HG02588 (cell line): ENCODE measurements at regions not wholly inside any gene's neighbourhood (a gene's known extent, or its start where the extent isn't known, plus 50 kb on each side); places are given as distances from the start of the nearest gene placed in this dataset.

Experiments
- ATAC-seq: cut with Tn5 transposase; IDR thresholded peaks from one replicate; pipeline ENCODE4 v1.9.1; 2021; ENCODE audit warnings: mild to moderate bottlenecking, moderate library complexity; ENCODE audit not compliant: unreplicated experiment

DNA sequence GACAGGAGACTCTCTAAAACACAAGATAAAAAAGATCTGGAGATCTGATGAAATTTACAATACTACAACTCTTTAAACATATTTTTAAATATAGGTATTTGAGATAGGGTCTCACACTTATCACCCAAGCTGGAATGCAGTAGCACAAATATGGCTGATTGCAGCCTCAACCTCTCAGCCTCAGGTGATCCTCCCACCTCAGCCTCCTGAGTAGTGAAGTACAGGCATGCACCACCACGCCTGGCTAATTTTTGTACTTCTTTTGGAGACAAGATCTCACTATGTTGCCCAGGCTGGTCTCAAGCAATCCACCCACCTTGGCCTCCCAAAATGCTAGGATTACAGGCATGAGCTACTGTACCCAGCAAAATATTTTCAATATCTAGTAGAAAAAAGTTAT is 170.0 kb upstream of the NR5A2 start:
- ATAC-seq = no peak

GRCh38 chr1:199858171-199858570 is 169.3 kb upstream of the NR5A2 start:
- no peak for ATAC-seq

GRCh38 chr1:199858856-199859255 is 168.7 kb upstream of the NR5A2 start:
- ATAC-seq = no peak

DNA sequence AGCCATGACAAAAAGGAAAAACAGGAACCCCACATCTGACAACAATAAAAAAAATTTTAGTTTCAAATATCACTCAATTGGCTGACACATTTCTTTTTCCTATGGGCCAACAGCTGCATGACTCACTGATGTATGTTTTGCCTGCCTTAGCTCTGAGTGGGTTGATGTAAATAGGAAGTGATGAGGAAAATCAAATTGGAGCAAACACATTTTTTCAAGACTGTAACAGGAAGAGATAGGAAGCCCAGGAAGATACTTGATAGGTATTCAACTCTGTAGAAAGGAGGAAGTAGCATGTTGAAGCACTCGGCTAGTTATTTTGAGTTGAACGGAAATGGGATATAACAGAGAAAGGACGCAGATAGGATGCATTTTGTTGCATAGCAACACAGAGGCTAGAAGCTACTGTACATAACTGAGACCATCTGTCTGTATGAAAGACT is 168.0 kb upstream of the NR5A2 start:
- ATAC-seq = no peak

- no peak for ATAC-seq
These were observed 166.3 kb upstream of the NR5A2 start for GRCh38 chr1:199861020-199861795.

DNA sequence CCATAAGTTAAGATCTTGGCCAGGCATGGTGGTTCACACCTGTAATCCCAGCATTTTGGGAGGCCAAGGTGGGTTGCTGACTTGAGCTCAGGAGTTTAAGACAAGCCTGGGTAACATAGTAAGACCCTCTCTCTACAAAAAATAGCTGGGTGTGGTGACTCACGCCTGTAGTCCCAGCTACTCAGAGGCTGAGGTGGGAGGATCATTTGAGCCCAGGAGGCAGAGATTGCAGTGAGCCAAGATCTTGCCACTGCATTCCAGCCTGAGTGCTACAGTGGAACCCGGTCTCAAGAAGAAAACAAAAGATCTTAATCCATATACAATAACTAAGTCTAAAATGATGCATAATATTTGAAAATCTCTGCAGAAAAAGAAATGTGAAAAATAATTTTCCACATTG is 165.5 kb upstream of the NR5A2 start:
- ATAC-seq = no peak

- no peak for ATAC-seq
These were observed 161.3 kb upstream of the NR5A2 start for GRCh38 chr1:199866210-199866617.

DNA sequence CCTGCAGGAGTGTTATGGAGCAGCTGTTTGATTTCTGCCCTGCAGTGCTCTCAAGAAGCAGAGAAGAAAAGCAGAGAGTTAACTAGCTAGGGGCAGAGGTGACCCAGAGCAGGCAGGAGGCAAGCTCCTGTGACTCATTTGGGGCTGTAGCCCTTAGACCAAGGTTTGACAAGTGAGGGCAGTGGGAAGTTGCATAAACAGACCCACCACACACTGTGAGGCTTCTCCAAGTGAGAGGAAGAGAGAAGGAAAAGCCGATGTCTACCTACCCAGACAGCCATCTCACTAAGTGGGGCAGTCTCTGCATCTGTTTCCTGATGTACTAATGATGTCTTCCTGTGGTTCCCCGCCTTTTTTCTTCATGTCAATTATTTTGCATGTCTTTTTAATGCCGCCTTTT is 159.9 kb upstream of the NR5A2 start:
- no peak for ATAC-seq

GRCh38 chr1:199868777-199869176 is 158.7 kb upstream of the NR5A2 start:
- no peak for ATAC-seq

DNA sequence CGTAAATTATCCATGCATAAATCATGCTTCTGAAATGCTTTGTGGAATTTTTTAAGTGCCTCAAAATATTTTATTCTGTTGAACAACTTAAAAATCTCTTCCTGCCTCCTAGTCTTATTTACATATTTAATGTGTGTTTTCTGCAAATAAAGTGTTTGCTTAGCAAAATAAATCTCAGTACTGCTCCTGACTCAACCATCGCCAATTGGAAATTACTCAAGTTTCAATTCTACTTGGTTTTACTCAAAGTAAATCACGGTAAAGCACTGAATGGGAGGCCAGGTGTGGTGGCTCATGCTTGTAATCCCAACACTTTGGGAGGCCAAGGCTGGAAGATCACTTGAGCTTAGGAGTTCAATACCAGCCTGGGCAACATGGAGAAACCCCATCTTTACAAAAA is 152.2 kb upstream of the NR5A2 start:
- ATAC-seq = no peak

DNA sequence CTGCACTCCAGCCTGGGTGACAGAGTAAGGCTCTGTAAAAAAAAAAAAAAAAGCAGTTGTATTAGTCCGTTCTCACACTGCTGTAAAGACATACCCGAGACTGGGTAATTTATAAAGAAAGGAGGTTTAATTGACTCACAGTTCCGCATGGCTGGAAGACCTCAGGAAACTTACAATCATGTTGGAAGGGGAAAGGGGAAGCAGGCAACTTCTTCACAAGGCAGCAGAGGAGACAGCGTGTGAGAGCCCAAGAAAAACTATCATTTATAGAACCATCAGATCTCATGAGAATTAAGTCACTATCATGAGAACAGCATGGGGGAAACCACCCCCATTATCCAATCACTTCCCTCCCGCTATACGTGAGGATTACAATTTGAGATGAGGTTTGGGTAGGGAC is 151.7 kb upstream of the NR5A2 start:
- ATAC-seq = no peak

- no peak for ATAC-seq
These were observed 149.8 kb upstream of the NR5A2 start for GRCh38 chr1:199877526-199878384.

GRCh38 chr1:199878823-199879222 is 148.7 kb upstream of the NR5A2 start:
- no peak for ATAC-seq

GRCh38 chr1:199898654-199899053 is 128.9 kb upstream of the NR5A2 start:
- no peak for ATAC-seq

DNA sequence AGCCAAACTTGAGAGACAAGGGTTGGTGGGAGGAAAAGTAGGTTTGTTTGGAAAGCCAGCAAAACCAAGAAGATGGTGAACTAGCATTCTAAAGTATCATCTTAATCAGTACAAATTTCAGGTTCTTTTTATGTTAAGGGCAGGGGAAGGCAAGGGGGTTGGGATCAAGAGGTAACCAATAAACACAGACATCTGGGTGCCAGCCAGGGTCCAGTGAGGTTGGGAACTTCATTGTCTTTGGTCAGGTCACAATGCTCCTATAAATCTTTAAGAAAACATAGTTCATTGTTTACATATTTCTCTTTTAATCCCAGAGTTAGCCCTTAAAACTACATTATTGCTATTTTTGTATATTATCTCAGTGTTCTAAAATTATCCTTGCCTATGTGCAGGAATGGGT is 126.2 kb upstream of the NR5A2 start:
- no peak for ATAC-seq

DNA sequence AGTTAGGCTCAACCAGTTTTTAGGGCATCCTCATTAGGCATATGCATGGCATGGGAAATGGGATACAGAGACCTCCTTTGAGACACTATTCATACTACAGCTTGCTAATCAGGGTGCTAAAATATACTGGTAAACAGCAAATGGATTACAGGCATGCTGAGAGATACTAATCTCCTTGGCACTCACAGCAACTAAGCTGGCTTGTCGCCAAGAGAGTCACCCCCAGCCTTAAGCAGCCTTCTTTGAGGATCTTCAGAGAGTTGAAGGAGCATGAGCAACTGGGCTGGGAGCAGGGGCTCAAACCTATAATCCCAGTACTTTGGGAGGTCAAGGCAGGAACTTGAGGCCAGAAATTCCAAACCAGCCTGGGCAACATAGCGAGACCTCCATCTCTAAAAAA is 120.1 kb upstream of the NR5A2 start:
- no peak for ATAC-seq

GRCh38 chr1:199909137-199909536 is 118.4 kb upstream of the NR5A2 start:
- ATAC-seq = no peak

DNA sequence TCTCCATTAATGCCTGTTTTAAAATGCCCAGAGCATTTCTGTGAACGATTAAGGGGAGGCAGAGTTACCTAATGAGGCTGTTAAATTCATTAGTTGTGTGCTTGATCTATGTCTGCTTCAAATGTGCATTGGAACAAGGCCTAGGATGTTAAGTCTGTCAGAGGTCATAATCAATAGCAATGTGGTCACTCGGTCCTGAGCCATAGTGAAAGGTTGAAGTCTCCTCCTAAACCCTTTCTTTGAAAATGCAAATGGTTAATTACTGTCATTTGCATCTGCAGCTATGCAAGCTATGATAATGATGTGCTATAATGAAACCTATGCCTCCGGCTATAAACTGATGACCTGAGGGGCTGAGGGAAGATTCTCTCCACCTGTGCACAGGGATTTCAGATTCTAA is 114.2 kb upstream of the NR5A2 start:
- ATAC-seq = no peak

- ATAC-seq = no peak
These were observed 113.0 kb upstream of the NR5A2 start for GRCh38 chr1:199914546-199914945.

DNA sequence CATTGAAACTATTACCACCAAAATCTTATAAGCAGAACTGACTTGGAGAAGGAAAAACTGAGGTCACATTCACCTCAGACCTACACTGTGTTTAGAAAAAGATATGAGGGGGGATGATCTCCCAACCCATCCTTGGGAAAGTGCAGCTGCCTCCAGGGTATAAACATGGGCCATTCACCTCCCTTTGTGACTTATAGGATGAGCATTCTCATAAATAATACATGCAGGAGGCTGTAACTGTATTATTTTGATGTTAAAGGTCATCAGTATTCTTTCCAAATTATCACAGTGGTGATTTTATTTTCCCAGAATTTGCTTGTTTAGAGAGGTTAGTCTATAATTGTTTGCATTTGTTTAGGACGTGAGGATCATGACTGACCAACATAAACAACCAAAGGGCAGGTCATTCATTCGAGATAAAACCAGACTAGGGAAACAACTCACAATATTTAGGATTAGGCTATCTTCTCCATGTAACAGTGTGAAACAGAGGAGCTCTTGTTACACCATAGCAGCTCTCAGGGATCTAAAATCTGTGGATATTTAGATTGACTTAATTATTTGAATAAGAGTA is 109.2 kb upstream of the NR5A2 start:
- ATAC-seq = no peak

DNA sequence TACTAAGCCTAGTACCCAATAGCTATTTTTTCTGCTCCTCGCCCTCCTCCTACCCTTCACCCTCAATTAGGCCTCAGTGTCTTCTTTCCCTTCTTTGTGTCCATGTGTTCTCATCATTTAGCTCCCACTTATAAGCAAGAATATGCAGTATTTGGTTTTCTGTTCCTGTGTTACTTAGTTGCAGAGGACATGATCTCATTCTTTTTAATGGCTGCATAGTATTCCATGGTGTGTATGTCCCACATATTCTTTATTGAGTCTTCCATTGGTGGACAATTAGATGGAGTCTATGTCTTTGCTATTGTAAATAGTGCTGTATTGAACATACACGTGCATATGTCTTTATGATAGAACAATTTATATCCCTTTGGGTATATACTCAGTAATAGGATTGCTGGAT is 106.9 kb upstream of the NR5A2 start:
- no peak for ATAC-seq

DNA sequence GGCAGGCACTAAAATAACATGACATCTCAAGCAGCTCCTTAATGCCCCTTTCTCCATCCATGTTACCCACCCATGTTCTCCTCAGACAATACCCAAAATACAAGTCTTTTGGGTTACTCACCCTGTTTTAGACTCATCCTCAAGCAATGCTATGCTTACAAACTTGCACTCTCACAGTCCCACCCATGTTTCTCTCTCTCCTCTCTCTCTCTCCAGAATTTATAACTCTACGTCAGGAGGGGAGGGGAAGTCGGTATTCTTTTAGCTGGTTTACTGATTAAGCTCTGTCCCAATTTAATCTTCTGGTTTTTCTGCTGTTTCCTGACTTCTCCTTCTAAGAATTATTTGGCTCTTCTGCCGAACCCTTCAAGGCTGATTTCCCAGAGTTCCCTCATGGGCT is 98.0 kb upstream of the NR5A2 start:
- no peak for ATAC-seq
